Thymus (tissue), 11 donors: ENCODE measurements at regions not wholly inside any gene's neighbourhood (a gene's known extent, or its start where the extent isn't known, plus 50 kb on each side); places are given as distances from the start of the nearest gene placed in this dataset.

Source experiments
- DNase-seq, 9 donors: peaks; one replicate each; pipeline ENCODE4 v3.0.0-alpha.2; 2013; ENCODE audit warnings: low spot score in 9 of 9, low read depth in 6 of 9, missing footprints in 1 of 9
- H3K27ac ChIP-seq, 2 donors: one replicate each; pipeline ENCODE4 v1.5.1; 2013; ENCODE audit warnings: control low read depth in 1 of 2, low read depth in 1 of 2, low read length in 1 of 2, mild to moderate bottlenecking in 1 of 2, moderate library complexity in 1 of 2
- H3K27me3 ChIP-seq, 2 donors: one replicate each; pipeline ENCODE4 v1.5.1; 2013; ENCODE audit warnings: low read length in 1 of 2; ENCODE audit not compliant: control insufficient read depth in 2 of 2, insufficient read depth in 1 of 2
- H3K36me3 ChIP-seq, 2 donors: one replicate each; pipeline ENCODE4 v1.5.1; 2013; ENCODE audit warnings: low read length in 1 of 2, mild to moderate bottlenecking in 1 of 2, moderate library complexity in 1 of 2; ENCODE audit not compliant: control insufficient read depth in 2 of 2, insufficient read depth in 2 of 2
- H3K4me1 ChIP-seq, 2 donors: one replicate each; pipeline ENCODE4 v1.5.1; 2013; ENCODE audit warnings: low read length in 2 of 2; ENCODE audit not compliant: control insufficient read depth in 2 of 2, insufficient read depth in 2 of 2
- H3K4me3 ChIP-seq, 2 donors: one replicate each; pipeline ENCODE4 v1.5.1; 2013; ENCODE audit warnings: low read length in 2 of 2, control low read depth in 1 of 2, mild to moderate bottlenecking in 1 of 2
- H3K9me3 ChIP-seq, 2 donors: one replicate each; pipeline ENCODE4 v1.5.1; 2013; ENCODE audit warnings: low read length in 1 of 2, mild to moderate bottlenecking in 1 of 2; ENCODE audit not compliant: control insufficient read depth in 2 of 2, insufficient read depth in 1 of 2
- WGBS: extraction: QIAGEN DNeasy Blood & Tissue Kit; methylation state at CpG from one replicate; pipeline ENCODE4 v1.1.7; 2013; 5-methylcytosine and 5-hydroxymethylcytosine counted together
- donor health status: healthy.

GRCh38 chr5:26282190-26282589, 756.2 kb downstream of the CDH9 start:
- Histone ChIP-seq H3K4me1 (no peaks in the 10 kb centered on the region), H3K27ac (no peak overlapping the region), H3K27me3 (no peaks in the 10 kb centered on the region), H3K9me3 (peaks cover 0 to 8% of the 10 kb centered on the region in 2 donors), H3K4me3 (no peak overlapping the region), H3K36me3 (no peaks in the 10 kb centered on the region)
- DNase-seq: no peak
- 91% methylated on average over 1 of the region's 1 CpG for WGBS

- no peak for DNase-seq
- Histone ChIP-seq H3K4me3 (no peak overlapping the region), H3K36me3 (no peaks in the 10 kb centered on the region), H3K27ac (no peak overlapping the region), H3K9me3 (peaks cover 0 to 7% of the 10 kb centered on the region in 2 donors), H3K27me3 (no peaks in the 10 kb centered on the region), H3K4me1 (no peaks in the 10 kb centered on the region)
- WGBS: 73% methylated on average over 2 of the region's 2 CpGs
Measured at GRCh38 chr5:26278078-26278477, 760.3 kb downstream of the CDH9 start.

GRCh38 chr5:26259081-26259480, 779.3 kb downstream of the CDH9 start:
- Histone ChIP-seq H3K4me1 (no peaks in the 10 kb centered on the region), H3K9me3 (no peaks in the 10 kb centered on the region), H3K27ac (no peak overlapping the region), H3K36me3 (no peaks in the 10 kb centered on the region), H3K4me3 (no peak overlapping the region), H3K27me3 (no peaks in the 10 kb centered on the region)
- DNase-seq: no peak
- WGBS: 74% methylated on average over 1 of the region's 1 CpG

GRCh38 chr5:26245321-26245720, 793.1 kb downstream of the CDH9 start:
- no peak overlapping the region for H3K4me3 ChIP-seq
- WGBS: 91% methylated on average over 5 of the region's 5 CpGs
- H3K9me3 ChIP-seq: peaks cover 0 to 2% of the 10 kb centered on the region in 2 donors
- H3K36me3 ChIP-seq: no peaks in the 10 kb centered on the region
- H3K27ac ChIP-seq: no peak overlapping the region
- H3K27me3 ChIP-seq: no peaks in the 10 kb centered on the region
- no peaks in the 10 kb centered on the region for H3K4me1 ChIP-seq
- no peak for DNase-seq

GRCh38 chr5:26239588-26239987, 798.8 kb downstream of the CDH9 start:
- Histone ChIP-seq H3K4me1 (no peaks in the 10 kb centered on the region), H3K9me3 (peaks cover 0 to 21% of the 10 kb centered on the region in 2 donors), H3K4me3 (no peak overlapping the region), H3K36me3 (no peaks in the 10 kb centered on the region), H3K27me3 (no peaks in the 10 kb centered on the region), H3K27ac (no peak overlapping the region)
- WGBS: 79% methylated on average over 4 of the region's 4 CpGs
- no peak for DNase-seq

GRCh38 chr5:26237489-26237888, 800.9 kb downstream of the CDH9 start:
- Histone ChIP-seq H3K9me3 (peaks cover 0 to 28% of the 10 kb centered on the region in 2 donors), H3K27ac (no peak overlapping the region), H3K36me3 (no peaks in the 10 kb centered on the region), H3K4me1 (no peaks in the 10 kb centered on the region), H3K27me3 (no peaks in the 10 kb centered on the region), H3K4me3 (no peak overlapping the region)
- no peak for DNase-seq
- 89% methylated on average over 18 of the region's 18 CpGs for WGBS

GRCh38 chr5:26236936-26237335, 801.5 kb downstream of the CDH9 start:
- H3K27me3 ChIP-seq: no peaks in the 10 kb centered on the region

GRCh38 chr5:26232706-26233105, 805.7 kb downstream of the CDH9 start:
- 90% methylated on average over 8 of the region's 8 CpGs for WGBS
- DNase-seq: no peak

More at GRCh38 chr5:26236936-26237335, 801.5 kb downstream of the CDH9 start:
- Histone ChIP-seq H3K27ac (no peak overlapping the region), H3K9me3 (peaks cover 0 to 31% of the 10 kb centered on the region in 2 donors), H3K4me1 (no peaks in the 10 kb centered on the region), H3K36me3 (no peaks in the 10 kb centered on the region), H3K4me3 (no peak overlapping the region)
- DNase-seq: no peak
- WGBS: 95% methylated on average over 12 of the region's 12 CpGs

GRCh38 chr5:26231316-26231715, 807.1 kb downstream of the CDH9 start:
- H3K4me3 ChIP-seq: no peak overlapping the region
- H3K27me3 ChIP-seq: no peaks in the 10 kb centered on the region
- H3K27ac ChIP-seq: no peak overlapping the region
- no peaks in the 10 kb centered on the region for H3K4me1 ChIP-seq
- DNase-seq: no peak
- H3K9me3 ChIP-seq: peaks cover 1 to 44% of the 10 kb centered on the region in 2 donors
- WGBS: 92% methylated on average over 9 of the region's 9 CpGs
- H3K36me3 ChIP-seq: no peaks in the 10 kb centered on the region

More at GRCh38 chr5:26232706-26233105, 805.7 kb downstream of the CDH9 start:
- Histone ChIP-seq H3K4me1 (no peaks in the 10 kb centered on the region), H3K36me3 (no peaks in the 10 kb centered on the region), H3K9me3 (peaks cover 1 to 55% of the 10 kb centered on the region in 2 donors), H3K4me3 (no peak overlapping the region), H3K27me3 (no peaks in the 10 kb centered on the region), H3K27ac (no peak overlapping the region)

- WGBS: 91% methylated on average over 8 of the region's 8 CpGs
Measured at GRCh38 chr5:26229848-26230247, 808.5 kb downstream of the CDH9 start.

More at GRCh38 chr5:26229848-26230247, 808.5 kb downstream of the CDH9 start:
- Histone ChIP-seq H3K36me3 (no peaks in the 10 kb centered on the region), H3K9me3 (peaks cover 1 to 41% of the 10 kb centered on the region in 2 donors), H3K27ac (no peak overlapping the region), H3K4me3 (no peak overlapping the region), H3K27me3 (no peaks in the 10 kb centered on the region), H3K4me1 (no peaks in the 10 kb centered on the region)
- no peak for DNase-seq
